ENCODE measurements at regions not wholly inside any gene's neighbourhood (a gene's known extent, or its start where the extent isn't known, plus 50 kb on each side); places are given as distances from the start of the nearest gene placed in this dataset.

DNA sequence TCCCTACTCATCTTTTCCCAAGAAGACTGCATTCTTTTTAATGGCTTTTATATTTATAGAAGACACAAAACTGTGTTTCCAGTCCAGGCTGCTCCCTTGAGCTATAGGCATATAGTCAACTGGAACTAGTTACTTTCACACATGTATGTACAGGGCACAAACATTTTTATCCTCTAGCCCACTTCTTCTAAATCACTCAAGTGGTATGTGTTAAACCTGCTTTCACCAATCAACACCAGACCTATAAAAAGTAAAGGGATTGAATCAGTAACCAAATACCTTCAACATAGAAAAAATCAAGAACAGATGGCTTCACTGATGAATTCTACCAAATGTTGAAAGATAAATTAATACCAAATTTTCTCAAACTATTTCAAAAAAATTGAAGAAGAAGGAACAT, 584.2 kb upstream of the SLITRK1 start:
- H3K9me3 ChIP-seq = no peaks in the 10 kb centered on the region
- no peaks in the 10 kb centered on the region for H3K27me3 ChIP-seq
- DNase-seq = no peak
- TF ChIP-seq, protein P1, sequence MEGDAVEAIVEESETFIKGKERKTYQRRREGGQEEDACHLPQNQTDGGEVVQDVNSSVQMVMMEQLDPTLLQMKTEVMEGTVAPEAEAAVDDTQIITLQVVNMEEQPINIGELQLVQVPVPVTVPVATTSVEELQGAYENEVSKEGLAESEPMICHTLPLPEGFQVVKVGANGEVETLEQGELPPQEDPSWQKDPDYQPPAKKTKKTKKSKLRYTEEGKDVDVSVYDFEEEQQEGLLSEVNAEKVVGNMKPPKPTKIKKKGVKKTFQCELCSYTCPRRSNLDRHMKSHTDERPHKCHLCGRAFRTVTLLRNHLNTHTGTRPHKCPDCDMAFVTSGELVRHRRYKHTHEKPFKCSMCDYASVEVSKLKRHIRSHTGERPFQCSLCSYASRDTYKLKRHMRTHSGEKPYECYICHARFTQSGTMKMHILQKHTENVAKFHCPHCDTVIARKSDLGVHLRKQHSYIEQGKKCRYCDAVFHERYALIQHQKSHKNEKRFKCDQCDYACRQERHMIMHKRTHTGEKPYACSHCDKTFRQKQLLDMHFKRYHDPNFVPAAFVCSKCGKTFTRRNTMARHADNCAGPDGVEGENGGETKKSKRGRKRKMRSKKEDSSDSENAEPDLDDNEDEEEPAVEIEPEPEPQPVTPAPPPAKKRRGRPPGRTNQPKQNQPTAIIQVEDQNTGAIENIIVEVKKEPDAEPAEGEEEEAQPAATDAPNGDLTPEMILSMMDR (IDR thresholded peaks at IDR 0.05; ENCODE audit: low read depth, low read length) = no peak
- no peaks in the 10 kb centered on the region for H3K36me3 ChIP-seq
- H3K4me1 ChIP-seq = no peaks in the 10 kb centered on the region
- H3K4me3 ChIP-seq (ENCODE audit: low read depth, low read length) = no peak overlapping the region

- Histone ChIP-seq H3K4me3 (ENCODE audit: low read depth, low read length) (no peak overlapping the region), H3K36me3 (no peaks in the 10 kb centered on the region), H3K9me3 (no peaks in the 10 kb centered on the region), H3K27me3 (no peaks in the 10 kb centered on the region), H3K4me1 (no peaks in the 10 kb centered on the region)
- no peak for DNase-seq
- TF ChIP-seq, protein P1 (IDR thresholded peaks at IDR 0.05; ENCODE audit: low read depth, low read length) = no peak
Measured at GRCh38 chr13:84460989-84461388, 578.7 kb upstream of the SLITRK1 start.

DNA sequence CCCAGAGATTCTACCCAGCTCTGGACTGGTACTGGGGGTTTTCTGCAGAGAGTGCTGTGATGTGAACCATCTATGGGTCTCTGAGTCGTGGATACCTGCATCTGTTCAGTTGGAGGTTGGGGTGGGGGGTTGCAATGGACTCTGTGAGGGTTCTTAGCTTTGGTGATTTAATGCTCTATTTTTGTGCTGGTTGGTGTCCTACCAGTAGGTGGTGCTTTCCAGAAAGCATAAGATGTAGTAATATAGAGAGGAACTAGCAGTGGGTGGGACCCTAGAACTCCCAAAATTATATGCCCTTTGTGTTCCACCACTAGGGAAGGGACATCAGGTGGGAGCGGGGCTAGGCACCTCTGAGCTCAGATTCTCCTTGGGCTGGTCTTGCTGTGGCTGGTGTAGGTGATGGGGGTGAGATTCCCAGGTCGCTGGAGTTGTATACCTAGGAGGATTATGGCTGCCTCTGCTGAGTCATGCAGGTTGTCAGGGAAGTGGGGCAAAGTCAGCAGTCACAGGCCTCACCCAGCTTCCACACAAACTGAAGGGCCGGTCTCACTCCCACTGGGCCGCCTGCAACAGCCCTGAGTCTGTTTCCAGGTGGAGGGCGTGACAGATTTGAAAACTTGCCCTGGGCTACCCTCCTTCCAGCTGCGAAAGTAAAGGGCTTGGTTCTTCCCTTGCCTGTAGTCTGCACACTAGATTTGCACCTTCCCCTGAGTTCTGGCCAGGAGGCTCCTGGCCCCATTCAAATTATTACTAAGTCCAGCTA, 573.0 kb upstream of the SLITRK1 start:
- TF ChIP-seq, protein P1 (IDR thresholded peaks at IDR 0.05; ENCODE audit: low read depth, low read length) = peak; percentile 33
- Histone ChIP-seq H3K36me3 (no peaks in the 10 kb centered on the region), H3K4me3 (ENCODE audit: low read depth, low read length) (no peak overlapping the region), H3K9me3 (no peaks in the 10 kb centered on the region), H3K27me3 (no peaks in the 10 kb centered on the region), H3K4me1 (no peaks in the 10 kb centered on the region)
- no peak for DNase-seq

DNA sequence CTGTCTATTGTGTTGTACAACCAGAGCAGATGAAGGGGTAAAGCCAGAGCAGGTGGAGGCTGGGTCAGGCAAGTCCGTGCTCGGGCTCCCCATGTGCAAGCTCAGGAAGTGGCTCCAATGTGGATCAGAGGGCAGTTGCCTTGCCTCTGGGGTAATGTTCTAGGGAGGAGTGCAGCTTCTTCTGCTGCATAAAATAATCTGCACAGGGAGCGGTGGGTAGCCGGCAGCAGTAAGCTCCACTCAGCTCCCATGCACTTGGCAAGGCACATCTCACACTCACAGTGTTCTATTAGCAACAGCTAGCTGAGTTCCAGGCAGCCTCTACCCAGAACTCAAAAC, 565.3 kb upstream of the SLITRK1 start:
- TF ChIP-seq, protein P1 (IDR thresholded peaks at IDR 0.05; ENCODE audit: low read depth, low read length) = no peak
- DNase-seq = no peak
- no peaks in the 10 kb centered on the region for H3K27me3 ChIP-seq
- H3K4me1 ChIP-seq = no peaks in the 10 kb centered on the region
- H3K9me3 ChIP-seq = no peaks in the 10 kb centered on the region
- no peaks in the 10 kb centered on the region for H3K36me3 ChIP-seq
- H3K4me3 ChIP-seq (ENCODE audit: low read depth, low read length) = peak overlapping the region; percentile 32; the same call in 1 of the 2 replicates

DNA sequence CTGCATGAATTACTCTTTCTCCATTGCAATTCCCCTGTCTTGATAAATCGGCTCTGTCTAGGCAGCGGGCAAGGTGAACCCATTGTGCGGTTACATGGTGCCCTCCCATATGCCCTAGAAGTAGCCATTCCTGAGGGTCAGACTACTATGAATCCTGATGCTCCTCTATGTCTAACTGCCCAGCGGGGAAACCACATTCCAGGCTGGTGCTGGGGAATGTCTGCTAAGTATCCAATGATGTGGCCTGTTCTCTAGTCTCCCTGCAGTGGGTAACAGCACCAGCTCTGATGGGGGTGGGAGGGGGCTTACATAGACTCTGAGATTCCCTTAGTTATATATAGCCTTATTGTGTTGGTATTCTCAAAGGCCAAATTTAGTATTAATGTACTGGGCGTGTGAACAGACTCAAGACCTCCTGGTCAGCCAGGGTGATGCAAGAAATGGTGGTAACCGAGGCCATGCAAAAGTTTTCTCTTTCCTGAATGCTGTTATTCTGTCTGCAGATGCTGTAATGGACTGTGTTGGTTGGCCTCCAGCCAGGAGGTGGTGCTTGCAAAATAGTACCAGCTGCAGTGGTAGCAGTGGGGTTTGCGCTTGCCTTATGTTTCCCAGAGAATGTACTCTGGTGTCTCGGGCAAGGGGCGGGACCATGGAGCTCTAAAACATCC, 564.8 kb upstream of the SLITRK1 start:
- Histone ChIP-seq H3K4me1 (no peaks in the 10 kb centered on the region), H3K9me3 (no peaks in the 10 kb centered on the region), H3K4me3 (ENCODE audit: low read depth, low read length) (peak overlapping the region; percentile 32; the same call in 1 of the 2 replicates), H3K36me3 (no peaks in the 10 kb centered on the region), H3K27me3 (no peaks in the 10 kb centered on the region)
- DNase-seq = peak; percentile 79
- TF ChIP-seq, protein P1 (IDR thresholded peaks at IDR 0.05; ENCODE audit: low read depth, low read length) = no peak

DNA sequence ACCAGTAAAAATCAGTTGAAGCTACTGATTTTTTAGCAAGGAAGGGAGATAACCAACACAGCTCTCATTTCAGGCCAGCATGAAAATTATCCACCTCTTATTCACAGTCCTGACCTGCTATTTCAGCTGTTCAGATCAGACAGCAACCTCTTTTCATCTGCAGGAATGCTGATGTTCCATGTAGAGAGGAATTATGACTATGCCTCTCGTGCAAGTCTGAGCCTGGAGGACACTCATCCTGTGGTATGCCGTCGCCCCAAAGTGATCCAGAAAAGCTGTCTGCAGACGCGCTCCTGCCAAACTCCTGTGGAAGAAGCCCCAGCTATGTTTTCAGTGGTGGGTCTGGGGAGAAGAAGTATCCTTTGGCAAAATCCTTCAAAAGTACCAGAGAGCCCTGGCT, 563.5 kb upstream of the SLITRK1 start:
- Histone ChIP-seq H3K4me3 (ENCODE audit: low read depth, low read length) (no peak overlapping the region), H3K27me3 (no peaks in the 10 kb centered on the region), H3K36me3 (no peaks in the 10 kb centered on the region), H3K9me3 (no peaks in the 10 kb centered on the region), H3K4me1 (no peaks in the 10 kb centered on the region)
- TF ChIP-seq, protein P1 (IDR thresholded peaks at IDR 0.05; ENCODE audit: low read depth, low read length) = no peak
- DNase-seq = no peak

All from BE2C (cell line).